ENCODE measurements at regions not wholly inside any gene's neighbourhood (a gene's known extent, or its start where the extent isn't known, plus 50 kb on each side); places are given as distances from the start of the nearest gene placed in this dataset.

DNA sequence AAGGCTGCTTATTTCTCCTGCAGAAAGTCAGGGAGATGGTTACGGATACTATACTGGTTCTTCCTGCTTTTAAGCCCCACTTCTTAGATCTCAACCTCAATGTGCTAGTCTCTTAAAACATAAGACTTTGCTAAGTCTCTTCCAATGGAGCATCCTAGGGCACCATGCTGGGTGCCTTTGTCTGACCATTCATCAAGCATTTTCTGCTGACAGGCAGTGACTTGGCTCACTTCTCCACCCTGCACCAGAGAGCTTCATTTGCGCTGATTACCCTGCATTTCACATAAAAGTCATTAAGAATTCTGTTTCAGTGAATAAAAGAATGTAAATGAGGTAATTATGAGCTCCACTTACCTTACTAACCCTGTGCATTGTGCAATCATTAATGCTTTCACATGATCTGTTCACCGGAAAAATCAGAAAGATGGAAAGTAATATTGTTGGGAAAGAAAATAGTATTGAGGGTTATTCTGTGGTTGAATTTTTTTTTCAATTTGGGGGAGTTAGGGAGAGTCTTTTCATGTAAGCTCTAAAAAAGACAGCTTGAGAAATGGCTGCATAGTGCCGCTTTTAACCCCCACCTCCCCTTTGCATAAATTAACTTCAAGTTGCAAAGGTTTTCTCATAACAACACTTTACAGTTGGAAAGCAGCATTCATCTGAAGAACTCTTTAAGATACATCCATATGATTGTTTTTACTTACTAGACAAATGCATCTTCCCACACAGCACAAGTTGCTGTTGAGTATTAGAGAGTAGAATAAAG, 677.3 kb upstream of the KIRREL3 start:
- DNase-seq: no peak

DNA sequence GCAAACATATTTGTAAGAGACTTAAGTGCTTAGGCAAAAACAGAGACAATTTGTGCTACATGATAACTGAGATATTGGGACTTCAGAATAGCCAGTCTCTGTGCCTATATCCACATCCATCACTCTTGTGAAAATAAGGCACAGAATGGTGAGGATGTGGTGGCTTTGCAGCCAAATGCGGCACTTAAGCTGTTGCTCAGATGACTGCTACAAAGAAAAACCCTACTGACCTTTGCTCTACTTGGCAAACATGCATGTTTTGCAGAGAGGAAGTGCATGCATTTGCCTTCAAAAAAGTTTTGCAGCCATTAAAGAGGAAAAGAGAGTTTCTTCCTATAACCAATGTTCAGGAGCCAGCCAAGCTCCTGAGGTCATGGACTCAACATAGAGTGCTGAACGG, 675.0 kb upstream of the KIRREL3 start:
- DNase-seq: no peak

DNA sequence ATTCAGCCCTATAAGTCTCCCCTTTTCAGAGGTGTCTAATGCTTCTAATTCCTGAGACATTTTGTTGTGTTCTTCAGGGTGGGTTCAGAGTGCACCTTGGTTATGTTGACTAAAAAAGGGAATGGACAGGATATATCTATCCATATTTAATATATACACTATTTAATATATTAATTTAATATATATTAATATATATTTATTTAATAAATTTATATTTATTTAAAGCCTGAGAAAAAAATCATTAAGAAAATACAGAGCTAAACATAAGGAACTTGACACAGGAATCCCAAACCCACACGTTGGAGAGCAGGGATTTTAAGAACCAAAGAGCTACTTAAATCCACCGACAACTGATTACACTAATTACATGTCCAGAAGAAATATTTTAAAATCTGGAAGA, 674.2 kb upstream of the KIRREL3 start:
- DNase-seq: no peak

DNA sequence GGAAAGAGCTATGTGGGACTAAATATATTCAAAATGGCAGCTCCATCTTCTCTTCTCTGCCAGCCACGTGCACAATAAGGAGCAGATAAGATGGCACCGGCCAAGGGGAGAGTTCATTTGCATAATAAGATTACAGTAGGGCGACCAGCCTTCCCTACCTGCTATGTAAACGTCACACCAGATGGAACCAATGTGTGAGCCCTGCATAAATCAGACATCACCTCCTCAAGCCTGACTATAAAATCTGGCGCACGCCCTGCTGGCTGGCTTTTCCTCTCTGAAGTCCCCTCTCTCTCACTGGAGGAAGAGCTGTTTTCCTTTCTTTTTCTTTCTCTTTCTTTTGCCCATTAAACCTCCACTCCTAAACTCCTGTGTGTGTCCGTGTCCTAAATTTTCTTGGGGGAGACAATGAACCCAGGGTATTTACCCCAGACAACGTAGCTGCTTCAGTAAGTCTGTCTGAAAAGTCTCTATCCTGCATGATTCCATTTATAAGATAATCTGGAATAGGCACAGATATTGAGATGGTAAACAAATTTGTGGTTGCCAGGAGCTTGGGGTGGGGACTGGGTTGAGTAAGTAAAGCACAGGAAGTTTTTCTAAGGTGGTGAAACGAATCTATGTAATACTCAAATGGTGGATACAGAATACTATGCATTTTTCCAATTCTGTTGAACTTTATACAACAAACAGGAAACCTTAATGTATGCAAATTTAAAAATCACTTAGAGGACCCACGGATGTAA, 670.0 kb upstream of the KIRREL3 start:
- no peak for DNase-seq

DNA sequence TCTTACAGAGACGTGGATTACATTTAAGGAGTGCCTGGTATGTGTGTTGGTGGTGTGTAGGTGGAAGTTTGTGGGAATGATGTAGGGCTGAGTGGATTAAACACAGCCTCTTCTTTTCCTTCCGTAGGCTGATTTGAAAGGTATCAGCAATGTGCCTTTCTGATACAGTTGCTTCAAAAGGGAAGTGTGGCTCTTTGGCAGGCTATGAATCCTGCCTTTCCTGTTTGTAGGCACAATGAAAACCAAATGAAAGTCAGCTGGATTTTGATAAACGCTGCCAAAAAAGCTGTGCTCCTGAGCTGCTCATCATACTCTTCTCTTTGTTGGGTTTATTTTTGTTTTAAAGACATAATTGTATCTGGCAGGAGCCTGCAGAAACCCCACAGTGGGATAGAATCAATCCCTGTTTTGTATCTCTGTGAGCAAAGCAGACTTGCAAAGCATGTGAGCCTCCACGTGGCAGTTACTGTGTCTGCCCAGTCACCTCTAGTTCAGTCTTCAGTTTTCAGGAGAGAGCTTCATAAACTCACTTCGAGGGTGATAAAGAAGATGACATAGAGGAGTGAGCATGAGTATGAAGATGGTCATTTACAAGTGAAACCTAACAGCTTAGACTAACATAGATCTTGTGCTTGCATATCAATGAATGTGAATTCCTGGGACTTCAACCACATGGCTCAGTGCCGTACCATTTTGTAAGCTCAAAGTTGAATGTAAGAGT, 655.7 kb upstream of the KIRREL3 start:
- DNase-seq: no peak

DNA sequence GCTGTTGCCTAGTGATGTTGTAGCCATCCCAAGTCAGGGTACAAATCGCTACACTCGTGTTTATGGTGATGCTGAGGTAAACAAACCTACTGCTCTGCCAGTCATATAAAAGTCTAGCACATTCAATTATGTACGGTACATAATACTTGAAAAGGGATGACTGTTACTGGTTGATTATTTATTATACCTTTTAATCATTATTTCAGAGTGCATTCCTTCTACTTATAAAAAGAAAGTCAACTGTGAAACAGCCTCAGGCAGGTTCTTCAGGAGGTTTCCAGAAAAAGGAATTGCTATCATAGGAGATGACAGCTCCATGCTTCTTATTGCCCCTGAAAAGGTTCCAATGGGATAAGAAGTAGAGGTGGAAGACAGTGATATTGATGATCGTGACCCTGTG, 652.5 kb upstream of the KIRREL3 start:
- DNase-seq: no peak

DNA sequence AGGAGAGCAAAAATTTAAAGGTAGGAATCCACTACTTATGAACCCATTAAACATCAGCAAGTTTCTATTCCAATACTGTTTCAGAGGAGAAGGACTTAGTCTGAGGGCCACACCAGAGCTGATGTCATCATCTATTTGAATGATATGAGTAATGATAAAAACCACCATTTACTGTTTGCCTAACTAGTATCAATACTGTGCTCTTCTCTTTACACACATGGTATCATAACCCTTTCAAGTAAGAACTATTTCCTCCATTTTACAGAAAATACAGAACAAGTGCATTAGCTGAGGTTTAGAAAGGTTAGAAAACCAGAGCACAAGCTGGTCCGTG, 651.3 kb upstream of the KIRREL3 start:
- DNase-seq: no peak

DNA sequence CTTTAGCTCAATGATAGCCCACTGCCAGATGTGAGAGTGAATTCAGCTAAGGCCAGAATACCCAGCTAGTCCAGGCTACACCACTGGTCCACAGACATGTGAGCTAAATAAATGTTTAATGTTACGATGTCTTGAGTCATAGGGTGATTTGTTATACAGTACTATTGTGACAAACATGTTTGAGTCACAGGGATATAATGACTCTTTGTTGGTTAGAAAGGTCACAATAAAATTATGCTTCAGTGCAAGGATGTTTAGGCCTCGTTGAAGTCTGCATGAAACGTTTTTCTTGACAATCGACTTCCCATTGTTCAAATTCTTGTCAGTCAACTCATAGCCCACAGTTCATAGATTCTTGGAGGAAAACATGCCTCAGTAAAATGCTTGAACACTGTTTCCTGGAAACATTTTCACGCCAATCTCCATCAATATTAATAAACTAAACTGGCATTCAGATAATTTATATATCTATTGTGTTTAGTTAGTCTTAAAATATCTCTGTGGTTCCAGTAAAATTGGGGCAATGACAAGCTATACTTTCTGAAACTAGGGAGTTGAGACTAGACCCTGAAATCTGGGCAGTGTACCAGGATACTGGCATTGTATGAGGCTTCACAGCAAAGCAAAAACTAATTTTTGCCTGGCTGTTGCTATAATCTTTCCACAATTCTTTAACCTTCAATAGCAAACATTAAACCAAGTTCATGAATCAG, 650.8 kb upstream of the KIRREL3 start:
- DNase-seq: no peak

DNA sequence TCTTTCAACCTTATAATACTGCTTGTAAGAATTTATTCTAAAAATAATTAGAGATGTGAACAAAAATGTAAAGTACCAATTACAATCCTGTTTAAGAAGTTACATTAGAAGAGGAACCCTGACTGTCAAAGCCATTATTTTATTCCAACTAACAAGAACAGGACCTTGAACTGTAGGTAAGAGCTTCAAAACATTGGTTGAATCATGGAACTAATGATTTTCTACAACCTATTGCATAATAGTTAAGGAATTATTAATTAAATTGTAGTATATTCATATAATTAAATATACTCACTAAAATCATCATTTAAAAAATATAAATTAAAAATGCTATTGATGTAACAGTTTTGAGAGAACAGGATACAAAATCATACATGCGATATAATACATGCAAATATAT, 649.4 kb upstream of the KIRREL3 start:
- no peak for DNase-seq

DNA sequence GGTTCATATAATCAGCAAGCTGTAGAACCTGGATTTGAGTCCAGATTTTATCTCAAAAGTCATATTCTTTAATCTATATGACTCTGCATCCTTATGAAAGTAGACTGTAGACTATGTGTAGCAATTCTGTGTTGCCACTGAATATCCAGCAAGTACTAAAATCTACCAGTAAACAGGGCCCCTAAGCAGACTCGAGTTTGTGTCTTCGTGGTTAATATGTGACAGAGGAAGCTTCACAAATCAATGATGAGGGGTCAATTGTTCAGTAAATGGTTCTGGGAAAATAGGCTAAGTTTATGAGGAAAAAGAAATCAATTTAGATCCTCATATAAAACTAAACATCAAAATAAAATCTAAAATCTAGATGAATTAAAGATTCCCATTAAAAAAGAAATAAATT, 648.5 kb upstream of the KIRREL3 start:
- DNase-seq: no peak

DNA sequence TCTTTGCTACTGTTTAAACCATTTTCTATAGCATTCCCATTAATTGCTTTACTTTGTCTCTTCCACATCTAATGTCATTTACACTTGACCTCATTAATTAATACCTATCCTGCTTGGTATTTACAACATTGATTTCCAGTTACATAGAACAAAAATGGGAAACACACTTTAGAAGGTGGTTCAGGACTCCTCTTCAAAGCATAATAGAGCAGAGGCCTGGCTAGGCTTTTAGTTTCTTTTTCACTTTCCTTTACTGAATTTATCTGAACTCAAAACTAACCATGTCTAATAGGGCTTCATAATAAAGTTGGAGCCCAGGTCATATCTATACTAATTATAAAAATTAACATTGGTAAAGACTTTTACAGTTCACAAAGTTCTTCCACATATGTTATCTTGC, 648.0 kb upstream of the KIRREL3 start:
- no peak for DNase-seq

DNA sequence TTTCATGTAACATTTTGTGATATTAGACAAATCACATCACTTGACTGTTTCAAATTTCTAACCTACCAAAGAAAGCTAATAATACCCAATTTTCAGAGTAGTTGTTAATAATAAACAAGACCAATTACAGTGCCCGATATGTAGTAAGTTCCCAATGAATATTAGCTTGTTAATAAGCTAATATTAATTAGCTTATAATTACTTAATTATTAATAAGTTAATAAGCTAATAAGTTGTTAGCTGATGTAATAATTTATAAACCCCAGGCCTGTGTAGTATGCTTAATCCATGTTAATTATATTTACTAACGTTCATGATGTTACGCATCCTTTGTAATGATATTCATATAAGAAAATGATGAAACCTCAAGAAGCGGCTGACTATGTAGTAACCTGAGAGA, 643.8 kb upstream of the KIRREL3 start:
- no peak for DNase-seq

DNA sequence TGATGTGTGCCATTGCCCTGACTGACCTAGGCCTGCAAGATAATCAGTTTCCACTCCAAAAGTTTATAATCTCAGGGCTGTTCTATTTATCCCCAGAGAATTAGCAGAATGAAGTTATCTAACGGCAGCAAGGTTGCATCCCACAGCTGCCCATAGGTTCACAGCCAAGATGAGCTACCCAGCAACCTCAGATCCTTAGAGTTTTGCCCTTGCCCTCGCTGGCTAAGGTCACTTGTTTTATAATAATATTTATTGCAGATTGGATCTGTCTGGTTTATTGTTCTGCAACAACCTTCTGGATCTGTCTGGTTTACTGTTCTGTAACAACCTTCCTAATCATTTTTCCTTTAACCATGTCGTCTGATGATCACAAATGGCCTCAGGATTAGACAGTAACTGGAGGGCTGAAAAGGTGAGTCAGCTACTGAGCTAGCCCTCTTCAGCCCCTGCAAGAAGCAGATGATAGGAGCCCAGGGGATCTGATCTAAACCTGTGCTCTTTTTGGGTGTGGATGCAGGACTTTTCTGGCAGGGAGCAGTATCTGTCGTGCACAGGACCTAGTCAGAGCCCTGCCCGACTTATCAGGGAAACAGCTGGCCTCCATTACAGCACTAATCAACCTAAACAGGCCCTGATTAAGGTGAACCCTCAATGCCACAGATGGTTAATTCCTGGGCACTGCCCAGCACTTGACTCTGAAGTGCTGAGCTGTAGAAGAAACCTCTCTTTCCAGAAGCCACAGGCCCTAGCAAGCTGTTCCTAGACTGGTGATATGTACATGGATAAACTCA, 642.9 kb upstream of the KIRREL3 start:
- no peak for DNase-seq

DNA sequence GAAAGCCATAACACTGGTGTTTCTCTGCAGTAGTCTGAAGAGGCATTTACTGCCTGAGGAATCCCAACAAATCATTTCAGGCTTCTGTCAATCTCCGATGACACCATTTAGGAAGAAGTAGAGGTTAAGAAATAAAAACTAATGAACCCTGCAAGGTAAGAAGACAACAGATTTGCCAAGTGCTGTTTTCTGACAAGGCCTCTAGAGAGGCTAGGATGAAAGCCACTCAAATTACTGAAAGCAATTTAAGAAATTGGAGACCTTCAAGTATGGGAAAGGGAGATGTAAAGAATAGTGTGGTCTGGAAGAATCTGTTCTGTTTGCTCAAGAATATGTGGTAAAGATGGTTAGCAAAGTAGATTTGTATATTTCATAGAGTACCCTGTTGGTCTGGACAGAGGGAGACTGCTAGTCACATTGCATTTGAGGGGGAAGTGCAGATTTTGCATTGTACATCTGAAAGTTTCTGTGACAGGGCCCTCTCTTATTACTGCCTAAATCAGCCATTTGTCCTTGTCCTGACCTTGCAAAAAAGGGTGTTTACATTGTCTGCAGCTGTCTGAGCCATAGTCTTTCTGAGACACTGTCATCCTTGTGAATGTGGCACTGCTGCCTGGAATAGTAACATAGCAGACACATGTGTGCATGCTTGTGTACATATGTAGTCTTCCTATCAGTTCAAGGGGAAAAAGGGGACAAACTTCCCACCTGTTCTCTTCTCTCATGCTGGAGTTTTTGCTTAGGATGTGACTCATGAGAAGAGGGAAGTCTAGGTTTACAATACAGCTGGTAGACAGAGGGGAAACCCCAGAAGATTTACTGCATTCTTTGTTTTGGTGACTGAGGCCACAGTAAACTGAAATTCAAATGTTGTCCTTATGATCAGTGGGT, 640.2 kb upstream of the KIRREL3 start:
- no peak for DNase-seq

DNA sequence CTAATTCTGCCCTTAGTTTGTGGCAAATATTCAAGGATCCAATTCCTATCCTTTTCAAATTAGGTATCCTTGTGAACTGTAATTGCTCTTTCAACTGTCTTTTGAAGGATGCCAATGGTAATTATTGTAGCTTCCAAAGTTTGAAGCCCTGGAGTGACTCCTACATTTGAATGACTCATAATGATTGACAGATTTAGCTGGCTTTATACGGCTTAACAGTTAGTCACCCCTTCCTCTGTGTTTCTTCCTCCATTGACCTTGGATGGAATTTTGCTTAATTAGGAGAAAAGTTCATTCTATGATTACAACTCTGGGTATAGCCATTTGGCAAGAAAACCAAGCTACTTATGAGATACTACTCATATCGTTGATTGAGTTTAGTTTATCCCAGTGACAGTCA, 639.3 kb upstream of the KIRREL3 start:
- DNase-seq: no peak

DNA sequence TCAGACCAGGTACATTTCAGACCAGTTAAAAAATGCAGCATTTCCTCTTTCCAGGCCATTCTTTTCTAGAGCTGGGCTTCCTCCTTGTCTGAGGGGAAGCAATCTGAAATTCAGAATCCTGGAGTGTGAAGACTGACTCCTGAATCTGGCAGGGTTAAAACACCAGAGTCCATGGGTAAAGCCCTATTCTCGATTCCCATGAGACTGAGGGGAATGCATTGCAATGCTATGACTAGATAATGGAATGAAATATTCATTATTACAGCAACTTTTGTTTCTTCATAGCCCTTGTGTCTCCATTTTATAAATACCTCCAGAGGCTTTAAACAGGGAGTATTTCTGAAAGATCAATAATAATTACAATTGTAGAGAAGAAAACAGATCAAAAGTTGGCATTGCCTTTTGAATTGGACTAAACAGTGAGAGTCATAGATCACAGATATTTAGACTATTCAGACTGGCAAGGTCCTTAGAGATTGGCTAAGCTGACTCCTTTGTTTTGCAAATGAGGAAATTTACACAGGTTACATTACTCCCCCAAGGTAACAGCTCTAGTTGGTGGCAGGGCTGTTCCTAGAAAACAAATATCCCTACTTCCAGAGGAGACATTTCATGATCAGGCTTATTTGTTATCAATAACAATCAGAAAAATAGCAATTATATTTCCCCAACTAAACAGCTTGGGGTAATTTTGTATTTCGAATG, 632.6 kb upstream of the KIRREL3 start:
- no peak for DNase-seq

DNA sequence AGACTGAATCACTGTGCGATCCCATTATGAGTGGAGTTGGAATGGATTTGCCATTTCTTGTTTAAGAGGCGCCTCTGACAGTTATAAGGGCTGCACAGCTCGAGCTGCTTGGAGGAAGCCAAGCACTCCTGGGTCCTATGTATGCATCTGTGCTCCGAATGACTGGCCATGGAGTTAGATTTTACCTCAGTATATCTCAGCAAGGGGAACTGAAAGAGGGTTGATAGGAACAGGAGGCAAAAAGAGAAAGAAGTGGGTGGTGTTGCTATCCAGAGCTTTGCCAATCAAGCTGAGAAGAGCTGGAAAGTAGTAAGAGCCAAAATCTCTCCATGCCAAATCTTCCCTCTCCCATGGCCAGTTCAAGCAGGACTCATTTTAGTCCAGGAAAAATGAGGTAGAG, 632.0 kb upstream of the KIRREL3 start:
- DNase-seq: no peak

DNA sequence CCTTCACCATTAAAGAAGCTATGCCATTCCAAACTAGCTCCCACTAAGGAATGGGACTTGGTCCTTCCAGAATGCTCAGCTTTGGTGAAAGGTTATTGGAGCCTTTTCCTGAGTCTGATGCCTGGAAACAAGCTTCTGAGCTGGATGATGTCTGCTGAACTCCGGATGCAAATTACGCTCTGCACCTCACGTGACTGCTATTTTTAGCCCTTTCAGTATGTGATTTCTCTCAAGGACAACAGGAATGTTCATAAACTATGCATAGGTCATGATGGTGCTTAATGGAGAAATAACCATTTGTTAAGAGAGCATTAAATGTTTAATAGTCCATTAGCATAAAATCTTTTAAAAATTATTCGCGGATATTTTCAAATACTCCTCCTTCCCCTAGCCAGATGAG, 631.4 kb upstream of the KIRREL3 start:
- no peak for DNase-seq

DNA sequence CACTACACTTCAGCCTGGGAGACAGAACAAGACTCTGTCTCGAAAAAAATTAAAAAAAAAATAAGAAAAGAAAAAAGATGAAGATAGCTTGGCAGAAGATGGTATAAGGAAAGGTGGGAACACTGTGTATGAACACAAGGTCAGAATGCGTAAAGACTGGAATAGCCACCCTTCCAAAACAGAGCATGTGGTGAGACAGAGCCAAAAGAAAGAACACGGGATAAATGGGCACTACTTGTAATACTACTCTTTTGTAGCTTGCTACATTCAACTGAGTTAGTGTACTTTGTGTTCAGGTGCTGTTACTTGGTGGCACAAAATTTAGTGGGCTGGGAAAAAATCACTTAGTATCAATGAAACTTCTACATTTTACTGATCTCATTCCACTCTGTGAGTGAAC, 628.6 kb upstream of the KIRREL3 start:
- no peak for DNase-seq

DNA sequence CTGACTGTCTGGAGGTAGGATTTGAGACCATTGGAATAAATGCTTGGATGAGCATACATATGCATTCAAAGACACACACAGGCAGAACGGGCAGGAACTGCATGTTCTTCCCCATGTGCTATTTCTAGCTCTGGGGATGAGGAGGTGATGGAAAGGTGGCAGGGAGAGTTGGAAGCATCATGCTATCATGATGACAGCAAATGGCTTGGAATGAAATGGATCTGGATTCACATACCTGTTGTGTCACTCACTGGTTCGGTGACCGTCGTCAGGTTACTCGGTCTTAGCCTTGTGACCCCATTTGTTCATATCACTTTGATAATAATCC, 627.9 kb upstream of the KIRREL3 start:
- DNase-seq: no peak
